Stimulated activated CD4-positive, alpha-beta T cell treated with anti-CD3 and anti-CD28 coated beads, Interleukin-4, amount 100 ng/mL, for 48 hours (primary cell): ENCODE measurements at regions not wholly inside any gene's neighbourhood (a gene's known extent, or its start where the extent isn't known, plus 50 kb on each side); places are given as distances from the start of the nearest gene placed in this dataset.

Source experiments
- DNase-seq, 2 donors: peaks; one replicate each; pipeline ENCODE4 v3.0.0-alpha.2; 2020; ENCODE audit warnings: low read depth in 2 of 2

DNA sequence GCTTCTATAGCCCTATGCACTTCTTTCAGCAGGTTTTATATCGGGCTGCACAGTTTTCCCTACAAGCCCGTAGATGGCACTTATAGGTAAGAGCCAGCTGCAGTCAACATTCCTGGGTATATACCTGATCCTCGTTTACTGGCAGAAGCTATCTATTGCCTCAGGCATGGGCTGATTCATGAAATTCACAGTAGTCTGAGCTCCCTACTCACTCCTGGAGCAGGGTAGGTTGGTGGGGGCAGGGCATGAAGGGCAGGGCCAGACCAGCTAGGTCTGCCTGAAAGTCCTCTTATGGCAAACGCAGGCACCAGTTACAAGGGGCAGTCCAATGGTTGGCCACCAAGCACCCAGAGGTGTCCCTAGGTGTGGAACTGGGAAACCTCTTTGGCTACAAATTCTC is 345.8 kb downstream of the RPS29 start:
- no peak for DNase-seq

DNA sequence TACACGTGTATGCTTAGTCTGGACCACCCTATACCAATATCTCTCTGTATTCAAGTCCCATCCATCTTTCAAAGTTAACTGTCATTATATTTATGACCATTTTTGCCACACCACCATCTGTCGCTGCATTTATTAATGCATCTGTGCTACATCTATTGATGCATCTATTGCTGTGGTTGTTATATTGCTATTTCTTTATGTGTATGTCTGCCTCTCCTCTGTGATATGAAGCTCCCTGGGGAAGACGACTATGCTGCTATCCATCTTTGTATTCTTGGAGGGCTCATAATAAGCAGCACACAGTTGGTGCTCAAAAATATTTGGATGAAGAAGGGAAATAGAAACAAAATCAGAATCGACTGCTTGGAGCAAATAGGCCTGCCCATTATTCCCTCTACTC is 357.6 kb downstream of the RPS29 start:
- no peak for DNase-seq

DNA sequence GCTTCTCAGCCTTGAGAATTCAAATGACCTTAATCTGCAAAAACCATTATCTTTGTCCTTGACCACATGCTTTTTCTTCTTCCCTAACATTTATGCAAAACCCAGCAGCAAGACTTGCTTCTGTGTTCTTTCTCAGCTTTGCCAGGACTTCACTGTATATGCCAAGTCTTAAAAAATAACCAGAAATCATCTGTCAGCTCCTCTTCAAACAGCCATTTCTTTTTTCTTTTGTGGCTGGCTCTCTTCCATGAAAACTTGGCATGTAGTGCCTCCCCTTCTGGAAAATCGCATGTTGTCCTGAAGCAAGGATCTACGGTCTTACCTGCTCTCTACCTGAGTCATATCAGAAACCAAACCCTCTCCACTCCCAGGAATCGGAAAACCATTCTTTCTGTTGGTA is 364.9 kb downstream of the RPS29 start:
- DNase-seq, result no peak

DNA sequence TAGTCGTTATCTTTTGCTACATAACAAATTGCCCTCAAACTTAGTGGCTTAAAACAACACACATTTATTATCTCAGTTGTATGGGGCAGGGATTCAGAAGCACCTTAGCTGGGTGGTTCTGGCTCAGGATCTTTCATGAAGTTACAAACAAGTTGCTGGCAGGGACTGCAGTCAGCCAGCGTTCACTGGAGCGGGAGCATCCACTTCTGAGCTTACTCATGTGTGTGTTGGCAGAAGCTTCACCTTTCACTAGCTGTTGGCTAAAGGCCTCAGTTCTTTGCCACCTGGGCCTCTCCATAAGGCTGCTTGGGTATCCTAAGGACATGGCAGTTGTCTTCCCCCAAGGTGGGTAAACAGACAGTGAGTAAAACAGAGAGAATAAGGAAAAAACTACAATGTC is 365.7 kb downstream of the RPS29 start:
- no peak for DNase-seq

DNA sequence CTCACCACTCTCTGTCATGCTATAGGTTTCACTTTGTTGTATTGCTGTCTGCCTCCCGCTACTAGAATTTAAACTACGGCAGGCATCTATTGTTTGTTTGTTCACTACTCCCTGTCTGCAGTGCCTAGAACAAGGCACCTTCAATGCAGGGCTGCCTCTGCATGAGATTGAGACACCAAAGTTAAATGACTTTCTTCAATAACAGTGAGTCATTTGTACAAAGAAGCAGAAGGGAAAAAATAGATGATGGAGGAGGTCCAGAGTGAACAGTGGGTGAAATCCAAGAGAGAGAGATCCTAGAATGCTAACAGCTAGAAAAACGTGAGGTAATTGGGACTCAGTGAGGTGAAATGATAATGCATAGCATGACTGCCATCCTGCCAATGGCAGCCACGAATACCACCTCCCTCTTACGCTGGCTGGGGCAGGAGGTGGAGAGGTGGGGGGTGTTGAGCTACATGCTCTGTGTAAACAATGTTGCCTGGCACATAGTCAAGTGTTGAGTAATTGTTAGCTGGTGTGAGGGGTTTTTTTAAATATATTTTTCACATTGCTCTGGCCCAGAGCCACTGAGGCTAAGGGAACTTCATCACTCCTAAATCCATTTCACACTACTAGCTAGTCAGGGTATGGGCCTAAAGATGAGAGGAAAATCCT is 367.6 kb downstream of the RPS29 start:
- DNase-seq, result no peak

DNA sequence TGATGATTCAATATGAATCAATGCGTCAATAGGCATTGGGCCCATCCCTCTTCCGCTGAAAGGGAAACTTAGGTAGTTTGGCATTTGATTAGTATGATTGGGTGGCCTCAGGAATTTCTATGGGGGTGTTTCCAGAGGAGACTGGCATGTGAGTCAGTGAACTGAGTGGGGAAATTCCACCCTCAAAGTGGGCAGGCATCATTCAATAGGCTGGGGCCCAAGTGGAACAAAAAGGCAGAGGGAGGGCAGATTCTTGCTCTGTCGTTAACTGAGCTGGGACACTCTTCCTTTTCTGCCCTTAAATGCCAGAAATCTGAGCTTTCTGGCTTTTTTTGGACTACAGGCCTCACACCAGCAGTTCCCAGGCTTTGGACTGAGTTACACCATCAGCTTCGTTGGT is 373.5 kb downstream of the RPS29 start:
- no peak for DNase-seq

DNA sequence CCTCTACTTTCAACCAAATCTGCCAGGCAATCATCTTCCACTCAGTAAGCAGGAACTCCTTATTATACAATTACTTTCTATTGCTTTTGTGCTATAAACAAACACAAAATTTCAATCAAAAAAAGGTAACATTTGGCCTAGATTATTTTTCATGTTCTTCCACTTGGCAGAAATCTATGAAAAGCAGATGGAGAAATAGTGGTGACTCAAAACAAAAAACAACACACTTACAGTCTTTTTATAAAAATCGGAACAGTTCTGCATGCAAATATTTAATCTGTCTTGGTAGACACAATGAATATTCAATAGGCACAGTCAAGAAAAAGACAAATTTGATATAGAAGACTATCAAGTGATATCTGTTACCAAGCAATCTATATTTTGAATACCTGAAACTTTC is 376.8 kb downstream of the RPS29 start:
- no peak for DNase-seq

DNA sequence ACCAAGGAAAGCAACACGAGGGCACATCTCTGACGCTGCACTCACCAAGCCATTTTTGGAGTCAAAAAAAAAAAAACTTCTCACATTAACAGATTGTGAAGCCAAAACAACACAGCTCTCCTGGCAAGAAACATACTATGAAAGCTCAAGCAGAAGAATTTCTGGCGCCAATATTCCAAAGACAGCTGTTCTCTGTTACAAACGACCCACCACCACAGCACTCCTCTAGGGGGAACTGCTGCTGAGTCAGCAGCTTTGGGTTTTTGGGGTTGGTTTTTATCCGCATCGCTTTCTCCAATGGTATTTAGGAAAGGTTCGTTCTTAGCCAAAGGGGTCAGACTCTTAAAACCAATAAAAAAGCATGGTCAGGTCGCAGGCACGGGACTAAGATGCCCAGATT is 379.4 kb downstream of the RPS29 start:
- no peak for DNase-seq

DNA sequence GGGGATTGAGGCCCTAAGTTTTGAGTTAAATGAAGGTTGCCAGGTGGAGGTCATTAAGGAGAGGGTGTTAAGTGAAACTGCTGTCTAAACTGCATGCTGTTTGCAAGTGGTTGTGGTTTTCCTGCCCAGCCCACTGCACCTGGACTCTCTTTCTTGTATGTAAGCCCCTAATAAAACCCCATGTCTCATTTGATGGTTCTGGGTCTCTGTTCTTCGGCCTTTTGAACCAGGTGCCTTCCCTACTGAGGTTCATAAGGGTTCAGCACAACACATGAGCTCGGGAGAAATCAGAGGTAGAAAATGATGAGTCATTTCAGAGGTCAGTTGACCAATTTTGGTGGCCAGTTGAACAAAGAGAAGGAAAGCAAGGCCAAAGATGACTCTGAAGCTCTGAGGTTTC is 382.5 kb downstream of the RPS29 start:
- DNase-seq, result no peak

DNA sequence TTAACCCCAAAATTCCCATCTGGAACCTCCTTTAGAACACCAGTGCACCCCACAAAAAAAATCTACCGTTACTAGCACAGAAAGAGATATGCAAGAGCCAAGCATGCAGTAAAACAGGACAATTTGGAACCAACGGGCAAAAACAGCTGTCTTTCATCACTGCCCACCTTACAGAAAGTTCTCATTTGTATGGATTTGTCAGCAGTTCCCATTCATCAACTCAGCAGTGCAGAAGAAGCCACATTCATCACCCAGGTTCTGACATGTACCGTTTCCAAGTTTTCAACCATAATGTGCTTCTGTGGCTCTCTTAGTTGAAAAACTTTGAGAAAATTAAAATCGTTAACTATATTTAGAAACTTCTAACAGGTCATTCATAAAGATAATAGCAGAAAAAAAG is 387.0 kb downstream of the RPS29 start:
- no peak for DNase-seq

DNA sequence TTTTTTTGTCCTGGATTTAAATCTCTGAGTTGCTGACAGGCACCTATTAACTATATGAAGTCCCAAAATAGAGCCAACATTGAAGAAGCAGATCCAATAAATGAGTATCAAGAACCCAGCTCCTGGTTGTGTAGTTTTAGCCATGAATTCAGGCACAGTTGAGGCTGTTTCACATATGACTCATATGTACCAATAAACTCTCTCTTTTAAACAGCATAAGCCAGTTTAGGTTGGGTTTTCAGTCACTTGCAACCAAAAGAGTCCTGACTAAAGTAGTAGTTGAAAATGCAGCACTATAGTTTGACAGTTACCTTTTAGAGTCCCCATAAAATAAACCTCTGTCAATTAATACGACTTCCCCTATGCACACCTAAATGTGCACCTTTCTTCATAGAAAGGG is 389.9 kb downstream of the RPS29 start:
- DNase-seq, result no peak

DNA sequence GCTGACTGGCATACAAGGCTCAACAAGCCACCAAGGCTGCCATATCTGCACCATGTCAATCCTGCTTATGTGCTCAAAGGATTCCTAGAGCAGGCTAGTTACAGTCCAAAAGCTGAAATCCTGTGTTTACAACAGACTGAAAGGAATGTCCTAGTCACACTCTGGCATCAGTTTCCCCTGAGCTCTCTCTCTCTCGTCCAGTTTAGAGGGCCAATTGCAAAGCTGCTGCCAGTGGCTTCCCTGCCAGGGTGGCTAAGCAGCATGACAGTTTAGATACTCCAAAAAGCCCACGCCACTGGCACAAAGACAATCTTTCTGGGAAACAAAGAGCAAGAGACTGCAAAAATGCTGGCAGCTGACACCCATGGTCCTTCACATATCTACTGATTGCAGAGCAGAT is 392.1 kb downstream of the RPS29 start:
- DNase-seq, result no peak

DNA sequence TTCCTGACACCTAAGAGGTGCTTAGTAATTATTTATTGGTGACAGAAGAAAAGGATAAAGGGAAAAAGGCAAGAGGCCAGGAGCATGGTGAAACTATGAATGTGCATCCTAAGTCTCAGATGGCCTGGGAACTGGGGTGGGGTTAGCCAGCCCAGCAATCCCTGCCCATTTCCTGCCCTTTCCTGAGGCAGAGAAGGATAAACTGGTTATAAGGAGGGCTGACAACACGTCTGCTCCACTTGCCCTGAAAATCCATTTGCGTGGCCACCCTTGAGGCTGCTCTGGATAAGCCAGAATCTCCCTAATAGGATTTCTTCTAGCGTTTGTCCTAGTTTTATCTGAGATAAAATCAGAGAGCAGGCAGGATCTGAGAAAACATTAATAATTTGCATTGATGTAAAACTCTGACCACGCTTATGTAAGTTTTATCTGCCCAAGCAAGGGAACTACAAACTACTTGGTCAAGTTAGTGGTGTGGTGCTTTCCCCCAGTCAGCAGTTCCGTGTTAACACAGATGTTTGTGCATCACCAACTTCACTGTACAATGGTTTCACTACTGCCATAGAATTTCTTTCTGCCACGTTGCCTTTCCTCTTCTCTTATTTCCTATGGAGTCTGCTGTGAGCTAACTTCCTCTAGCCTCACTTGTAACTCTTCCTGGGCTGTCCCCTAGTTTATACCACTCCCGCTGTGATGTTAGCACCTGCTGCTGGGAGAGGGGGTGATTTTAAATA is 392.7 kb downstream of the RPS29 start:
- no peak for DNase-seq

DNA sequence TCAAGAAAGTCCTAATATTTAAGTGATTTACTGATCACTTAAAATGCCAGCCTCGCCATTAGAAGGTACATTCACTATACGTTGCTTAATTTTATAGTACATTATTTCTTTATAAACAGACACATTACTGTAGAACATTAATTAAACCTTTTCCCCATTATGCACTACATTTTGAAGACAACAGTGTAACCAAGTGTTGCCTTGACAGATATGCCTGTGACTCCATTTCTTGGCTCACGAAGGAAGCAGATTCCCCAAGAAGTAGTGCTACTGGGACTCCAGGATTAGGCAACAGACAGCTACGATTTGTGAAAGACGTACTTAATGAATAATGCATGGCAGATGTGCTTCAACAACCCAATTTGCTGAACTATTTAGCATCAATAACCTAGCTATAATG is 394.8 kb downstream of the RPS29 start:
- no peak for DNase-seq

DNA sequence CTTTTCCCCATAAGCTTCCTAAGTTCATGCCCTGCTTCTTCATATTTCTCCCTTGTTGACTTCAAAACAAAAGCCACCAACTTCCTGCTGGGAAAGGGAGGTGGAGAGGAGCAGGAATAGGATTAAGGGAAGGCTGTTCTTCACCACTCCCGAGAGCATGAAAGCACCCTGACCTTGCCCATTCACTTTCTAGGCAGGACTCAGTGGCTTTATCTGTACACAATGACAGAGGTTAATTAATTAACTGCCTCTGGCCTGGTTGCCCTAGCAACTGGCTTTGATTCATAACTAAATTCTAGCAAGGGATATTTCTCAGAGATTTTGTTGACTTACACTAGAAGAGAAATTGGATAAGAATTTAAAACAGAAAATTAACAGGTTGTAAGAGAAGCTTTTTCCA is 396.8 kb downstream of the RPS29 start:
- no peak for DNase-seq

DNA sequence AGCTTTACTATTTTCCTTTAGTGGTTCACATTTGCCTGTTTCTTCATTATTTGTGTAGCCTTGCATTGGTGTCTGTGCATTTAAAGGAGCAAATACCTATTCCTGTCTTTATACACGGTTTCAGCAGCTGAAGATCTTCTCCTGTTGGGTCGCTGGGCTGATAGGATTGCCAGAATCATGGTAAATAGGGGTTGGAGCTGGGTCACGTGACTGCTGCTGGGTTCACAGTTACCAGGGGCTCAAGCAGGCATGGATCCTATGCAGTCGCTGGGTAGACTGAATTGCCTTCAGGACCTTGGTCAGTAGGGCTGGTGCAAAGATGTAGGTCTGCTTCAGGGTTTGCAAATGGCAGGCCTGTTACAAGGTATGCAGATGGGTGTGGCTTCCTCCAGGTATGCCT is 398.4 kb downstream of the RPS29 start:
- no peak for DNase-seq

DNA sequence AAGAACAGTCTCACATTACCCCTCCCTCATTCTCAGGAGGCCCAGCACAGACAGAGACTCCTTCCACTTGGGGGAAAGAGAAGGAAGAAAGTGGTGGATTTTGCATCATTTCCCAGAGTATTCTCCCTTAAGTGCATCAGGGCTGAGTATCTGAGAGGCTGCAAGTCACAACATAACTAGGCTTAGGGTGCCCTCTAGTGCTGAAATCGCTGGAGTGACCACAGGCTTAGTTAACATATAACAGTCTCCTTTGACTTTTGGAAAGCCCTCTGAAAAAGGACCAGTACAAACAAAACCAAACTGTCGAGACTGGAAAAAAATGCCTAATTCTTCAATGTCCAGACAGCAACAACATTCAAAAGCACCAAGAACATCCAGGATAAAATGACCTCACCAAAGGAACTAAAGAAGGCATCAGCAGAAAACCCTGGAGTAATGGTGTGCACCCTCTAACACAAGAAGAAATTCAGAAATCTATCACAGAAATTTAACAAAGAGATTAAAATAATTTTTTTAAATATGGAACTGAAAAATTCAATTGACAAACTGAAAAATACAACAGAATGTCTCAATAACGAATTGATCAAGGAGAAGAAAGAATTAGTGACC is 412.3 kb downstream of the RPS29 start:
- peak; percentile 12 to 37 for DNase-seq

DNA sequence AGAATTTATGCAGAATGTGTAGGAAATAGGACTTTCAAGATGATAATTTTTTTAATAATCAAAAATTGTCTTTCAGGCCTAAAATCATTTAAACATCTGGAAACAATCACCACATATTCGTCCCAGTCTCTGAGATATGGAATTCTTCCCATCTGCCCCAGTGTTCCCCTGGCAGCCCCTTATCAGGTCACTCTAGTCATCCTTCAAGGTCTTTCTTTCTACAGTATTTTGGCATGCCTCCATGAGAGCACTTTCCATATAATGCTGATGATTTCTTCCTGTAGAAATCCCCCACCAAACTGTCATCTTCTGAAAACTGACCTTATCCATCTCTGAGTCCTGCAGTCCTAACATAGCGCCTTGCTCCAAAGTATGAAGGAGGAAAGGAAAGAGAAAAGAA is 422.1 kb downstream of the RPS29 start:
- DNase-seq, result no peak

DNA sequence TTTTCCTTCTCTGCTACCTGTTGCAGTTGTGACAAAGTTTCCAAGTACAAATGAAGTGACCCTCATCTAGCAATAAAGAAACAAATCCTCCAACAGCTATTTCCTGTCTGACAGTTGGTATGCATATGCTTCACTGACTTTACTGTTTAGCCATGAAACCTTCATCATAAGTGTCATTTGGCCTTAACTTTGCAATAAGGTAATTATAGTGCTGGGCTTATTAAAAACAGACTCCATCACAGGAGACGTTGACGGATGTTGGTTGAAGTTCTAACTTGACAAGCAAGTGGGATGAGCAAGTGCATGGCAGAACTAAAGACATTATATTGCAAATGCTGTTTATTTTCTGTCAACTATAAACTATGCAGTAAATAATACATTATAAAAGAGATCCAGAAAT is 425.2 kb downstream of the RPS29 start:
- no peak for DNase-seq

DNA sequence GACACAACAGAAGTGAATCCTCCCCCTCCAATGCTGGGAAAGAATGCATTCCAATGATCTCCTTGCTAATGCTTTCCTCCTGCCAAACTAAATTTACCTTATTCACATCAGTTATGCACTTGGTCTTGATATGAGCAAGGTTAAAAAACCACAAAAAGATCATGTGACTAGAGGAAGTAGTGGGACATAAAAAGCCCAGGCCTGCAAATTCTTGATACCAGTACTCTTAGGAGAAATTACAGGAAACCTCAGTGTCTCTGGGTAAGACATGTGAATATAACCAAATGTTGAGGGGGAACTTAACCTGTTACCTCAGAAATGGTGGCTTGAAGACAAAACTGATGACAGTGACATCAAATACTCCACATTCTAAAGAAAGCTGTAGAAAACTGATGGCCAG is 427.1 kb downstream of the RPS29 start:
- no peak for DNase-seq

DNA sequence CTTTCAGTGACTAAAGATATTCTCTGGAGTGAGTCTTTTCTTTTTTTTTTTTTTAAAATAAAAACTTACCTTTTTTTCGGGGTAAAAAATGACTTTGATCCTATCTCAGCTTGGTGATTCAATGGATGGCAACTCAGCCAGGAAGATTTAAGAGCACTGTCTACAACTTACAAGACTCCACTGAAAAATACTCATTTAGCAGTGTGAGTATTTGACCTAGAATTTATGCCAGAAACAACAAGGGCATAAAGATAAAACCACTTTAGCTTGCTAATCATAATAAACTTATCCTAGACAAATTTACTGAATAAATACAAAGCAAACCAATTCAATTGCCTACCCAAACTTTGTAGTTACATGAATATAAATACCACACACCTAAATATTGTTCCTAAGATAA is 446.6 kb downstream of the RPS29 start:
- no peak for DNase-seq

DNA sequence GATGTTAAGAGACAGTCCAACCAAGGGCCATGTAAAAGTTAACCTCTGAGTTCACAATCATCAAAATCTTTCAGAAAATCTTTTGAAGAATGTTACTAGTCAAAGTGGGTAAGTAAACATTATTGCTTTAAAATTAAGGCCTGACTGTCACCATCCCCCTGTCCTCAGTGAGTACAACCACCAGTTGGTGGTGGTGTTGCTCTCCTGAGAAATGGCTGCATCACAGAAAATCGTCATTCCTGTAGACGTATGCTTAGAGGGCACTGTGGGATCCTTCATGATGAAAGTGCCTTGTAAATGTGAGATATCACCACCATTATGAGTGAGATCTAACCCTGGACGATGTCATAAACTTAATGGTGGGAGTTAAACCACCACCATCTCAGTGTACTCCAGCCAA is 451.2 kb downstream of the RPS29 start:
- no peak for DNase-seq

DNA sequence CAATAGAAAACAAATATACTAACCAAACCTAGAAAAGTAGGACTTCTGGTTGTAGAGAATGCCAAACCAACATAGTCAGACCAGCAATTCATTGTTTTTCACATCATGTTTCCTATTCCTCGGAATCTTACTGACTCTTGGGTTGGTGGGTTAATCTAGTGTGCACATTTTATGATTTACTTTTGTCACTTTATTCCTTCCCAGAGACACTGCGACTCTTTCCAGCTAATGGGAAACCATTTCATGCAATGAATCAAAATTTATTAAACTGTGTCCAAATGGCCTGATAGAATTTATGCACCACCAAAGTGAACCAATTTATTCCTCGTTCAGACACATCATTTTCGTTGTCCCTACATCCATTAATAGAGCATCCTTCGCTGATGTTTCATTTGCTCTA is 464.9 kb downstream of the RPS29 start:
- DNase-seq, result no peak
